ENCODE measurements at regions not wholly inside any gene's neighbourhood (a gene's known extent, or its start where the extent isn't known, plus 50 kb on each side); places are given as distances from the start of the nearest gene placed in this dataset.

DNA sequence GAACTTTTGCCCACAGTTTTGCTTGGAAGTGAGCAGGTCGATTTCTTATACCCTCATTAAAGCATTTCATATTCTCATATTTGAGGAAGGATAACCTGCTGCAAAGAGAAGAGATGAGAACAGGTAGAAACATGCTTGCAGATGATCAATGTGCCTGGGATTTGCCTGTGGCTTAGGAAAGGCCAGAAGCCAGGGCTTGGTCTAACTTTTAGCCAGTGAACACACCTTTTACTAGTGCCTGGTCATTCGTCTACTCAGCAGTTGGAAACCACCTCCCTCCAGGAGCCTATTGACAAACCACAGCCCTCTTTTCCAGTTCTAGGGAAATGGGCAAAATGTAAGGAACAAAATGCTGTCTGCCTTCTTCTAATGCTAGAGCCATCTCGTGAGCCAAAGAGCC is 518.3 kb downstream of the ADRA2A start:
- no peak overlapping the region for H3K4me3 Mint-ChIP-seq
- Histone ChIP-seq H2BK5ac (ENCODE audit: insufficient read length, low read length) (no peak overlapping the region), H2BK15ac (ENCODE audit: low read depth, low read length) (no peak overlapping the region), H4K8ac (replicated peaks; ENCODE audit: insufficient read length, low read depth, low read length) (no peak overlapping the region), H3K9ac (ENCODE audit: extremely low read depth, insufficient read length, low read length) (no peak overlapping the region), H3K4me1 (ENCODE audit: insufficient read depth, low read length) (no peaks in the 10 kb centered on the region), H3K4me2 (ENCODE audit: insufficient read depth, insufficient read length, low read length) (no peak overlapping the region), H3K4ac (ENCODE audit: low read depth, low read length) (no peak overlapping the region), H2BK20ac (ENCODE audit: low read depth, low read length, poor library complexity, severe bottlenecking) (no peak overlapping the region), H3K9me3 (ENCODE audit: control insufficient read depth, low read depth, low read length) (no peaks in the 10 kb centered on the region), H3K18ac (ENCODE audit: insufficient read length, low read depth, low read length) (no peak overlapping the region), H4K91ac (ENCODE audit: insufficient read length, low read depth, low read length) (no peak overlapping the region), H3K56ac (ENCODE audit: insufficient read length, low read depth, low read length) (no peak overlapping the region), H4K20me1 (ENCODE audit: control insufficient read depth, insufficient read depth, insufficient read length) (no peaks in the 10 kb centered on the region), H3K27me3 (ENCODE audit: insufficient read depth, low read length) (no peaks in the 10 kb centered on the region), H4K5ac (ENCODE audit: insufficient read length, low read depth, low read length) (no peak overlapping the region), H3K27ac (ENCODE audit: insufficient read length, low read depth, low read length) (no peak overlapping the region), H2BK12ac (ENCODE audit: insufficient read length, low read depth, low read length) (no peak overlapping the region), H3K79me2 (ENCODE audit: insufficient read depth, low read length) (no peaks in the 10 kb centered on the region), H3K23me2 (ENCODE audit: insufficient read length, low read depth, low read length, poor library complexity, severe bottlenecking) (no peaks in the 10 kb centered on the region), H3T11ph (ENCODE audit: low read length) (no peak overlapping the region), H3K14ac (ENCODE audit: insufficient read depth, low read length) (no peak overlapping the region), H2AK5ac (ENCODE audit: insufficient read length, low read length) (no peak overlapping the region), H3K23ac (ENCODE audit: insufficient read length, low read depth, low read length) (no peak overlapping the region), H2AFZ (ENCODE audit: low read length) (no peak overlapping the region), H3K79me1 (ENCODE audit: insufficient read depth, low read depth, low read length, poor library complexity, severe bottlenecking) (no peaks in the 10 kb centered on the region), H2BK120ac (ENCODE audit: low read depth, low read length, poor library complexity, severe bottlenecking) (no peak overlapping the region)
- TF ChIP-seq, protein P1, sequence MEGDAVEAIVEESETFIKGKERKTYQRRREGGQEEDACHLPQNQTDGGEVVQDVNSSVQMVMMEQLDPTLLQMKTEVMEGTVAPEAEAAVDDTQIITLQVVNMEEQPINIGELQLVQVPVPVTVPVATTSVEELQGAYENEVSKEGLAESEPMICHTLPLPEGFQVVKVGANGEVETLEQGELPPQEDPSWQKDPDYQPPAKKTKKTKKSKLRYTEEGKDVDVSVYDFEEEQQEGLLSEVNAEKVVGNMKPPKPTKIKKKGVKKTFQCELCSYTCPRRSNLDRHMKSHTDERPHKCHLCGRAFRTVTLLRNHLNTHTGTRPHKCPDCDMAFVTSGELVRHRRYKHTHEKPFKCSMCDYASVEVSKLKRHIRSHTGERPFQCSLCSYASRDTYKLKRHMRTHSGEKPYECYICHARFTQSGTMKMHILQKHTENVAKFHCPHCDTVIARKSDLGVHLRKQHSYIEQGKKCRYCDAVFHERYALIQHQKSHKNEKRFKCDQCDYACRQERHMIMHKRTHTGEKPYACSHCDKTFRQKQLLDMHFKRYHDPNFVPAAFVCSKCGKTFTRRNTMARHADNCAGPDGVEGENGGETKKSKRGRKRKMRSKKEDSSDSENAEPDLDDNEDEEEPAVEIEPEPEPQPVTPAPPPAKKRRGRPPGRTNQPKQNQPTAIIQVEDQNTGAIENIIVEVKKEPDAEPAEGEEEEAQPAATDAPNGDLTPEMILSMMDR (conservative IDR thresholded peaks at IDR 0.05), result no peak
- H3K27ac Mint-ChIP-seq, result no peak overlapping the region
- DNase-seq, result no peak
- H3K27me3 Mint-ChIP-seq (ENCODE audit: low read depth), result no peaks in the 10 kb centered on the region; the same call in 1 of the 2 replicates
- H3K9me3 Mint-ChIP-seq, result peaks cover 0 to 3% of the 10 kb centered on the region in 2 experiments; a peak in 3 of 5 replicates
- H3K4me1 Mint-ChIP-seq, result peaks cover 4% of the 10 kb centered on the region in 2 experiments; a peak in 2 of 4 replicates
- H3K36me3 Mint-ChIP-seq (ENCODE audit: insufficient read depth in 1 of 3, low read depth in 3 of 3), result no peaks in the 10 kb centered on the region; a peak in 1 of 7 replicates
- no CpG with 5 or more reads among the region's 3 CpGs for WGBS (ENCODE audit: extremely low coverage, insufficient read length, low lambda C conversion rate)
